ENCODE measurements at regions not wholly inside any gene's neighbourhood (a gene's known extent, or its start where the extent isn't known, plus 50 kb on each side); places are given as distances from the start of the nearest gene placed in this dataset.

DNA sequence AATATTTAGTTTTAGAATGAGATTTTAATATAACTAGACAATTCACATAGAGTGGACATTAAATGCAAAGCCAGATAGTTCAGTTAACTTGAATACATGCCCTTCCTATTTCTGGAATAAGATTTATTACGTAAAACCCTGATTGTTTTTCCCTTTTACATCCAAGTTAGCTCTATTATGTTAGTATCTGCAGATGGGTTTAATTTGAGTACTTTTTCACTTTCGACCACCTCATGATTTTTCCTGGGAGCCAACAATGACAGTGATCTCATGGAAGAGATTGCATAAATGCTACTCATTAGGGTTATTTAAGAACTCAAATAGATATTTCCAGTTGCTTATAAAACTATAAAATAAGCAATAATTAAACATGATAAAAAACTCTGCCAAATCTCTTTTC, 199.4 kb upstream of the PTGFR start:
- TF ChIP-seq, protein P1, sequence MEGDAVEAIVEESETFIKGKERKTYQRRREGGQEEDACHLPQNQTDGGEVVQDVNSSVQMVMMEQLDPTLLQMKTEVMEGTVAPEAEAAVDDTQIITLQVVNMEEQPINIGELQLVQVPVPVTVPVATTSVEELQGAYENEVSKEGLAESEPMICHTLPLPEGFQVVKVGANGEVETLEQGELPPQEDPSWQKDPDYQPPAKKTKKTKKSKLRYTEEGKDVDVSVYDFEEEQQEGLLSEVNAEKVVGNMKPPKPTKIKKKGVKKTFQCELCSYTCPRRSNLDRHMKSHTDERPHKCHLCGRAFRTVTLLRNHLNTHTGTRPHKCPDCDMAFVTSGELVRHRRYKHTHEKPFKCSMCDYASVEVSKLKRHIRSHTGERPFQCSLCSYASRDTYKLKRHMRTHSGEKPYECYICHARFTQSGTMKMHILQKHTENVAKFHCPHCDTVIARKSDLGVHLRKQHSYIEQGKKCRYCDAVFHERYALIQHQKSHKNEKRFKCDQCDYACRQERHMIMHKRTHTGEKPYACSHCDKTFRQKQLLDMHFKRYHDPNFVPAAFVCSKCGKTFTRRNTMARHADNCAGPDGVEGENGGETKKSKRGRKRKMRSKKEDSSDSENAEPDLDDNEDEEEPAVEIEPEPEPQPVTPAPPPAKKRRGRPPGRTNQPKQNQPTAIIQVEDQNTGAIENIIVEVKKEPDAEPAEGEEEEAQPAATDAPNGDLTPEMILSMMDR (IDR thresholded peaks at IDR 0.05) = no peak
- TF ChIP-seq POLR2AphosphoS5 (IDR thresholded peaks at IDR 0.05) (no peak), EP300 (IDR thresholded peaks at IDR 0.05) (no peak), POLR2A (IDR thresholded peaks at IDR 0.05) (no peak)
- intact Hi-C loops (cut with DNase I; ENCODE audit: low total_unique reads) = no loop called here
- Histone ChIP-seq H3K9me3 (no peaks in the 10 kb centered on the region), H3K27me3 (no peaks in the 10 kb centered on the region), H3K36me3 (no peaks in the 10 kb centered on the region), H3K4me1 (no peaks in the 10 kb centered on the region), H3K27ac (no peak overlapping the region), H3K4me3 (no peak overlapping the region)
- DNase-seq = no peak
- WGBS, 5 donors = 82 to 87% (median 85%) methylated on average over 2 of the region's 2 CpGs

DNA sequence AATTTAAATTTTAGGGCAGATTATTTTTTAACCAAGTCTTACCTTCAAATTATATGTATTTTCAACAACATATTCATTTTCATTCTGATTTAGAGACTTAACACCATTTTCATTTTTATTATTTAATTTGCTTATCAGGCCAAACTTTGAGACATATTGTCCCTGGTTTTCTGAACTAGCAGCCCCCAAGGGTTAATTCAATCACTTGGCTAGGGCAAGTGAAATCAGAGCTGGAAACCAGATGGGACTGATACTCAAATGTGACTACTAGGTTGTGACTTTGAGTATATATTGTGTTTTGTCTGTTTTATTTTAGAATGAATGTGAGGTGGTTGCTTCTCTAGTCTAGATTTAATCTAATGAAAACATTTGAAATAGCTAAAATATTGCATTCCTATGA, 198.9 kb upstream of the PTGFR start:
- H3K27ac ChIP-seq = no peak overlapping the region
- TF ChIP-seq, protein P1 (IDR thresholded peaks at IDR 0.05) = no peak
- TF ChIP-seq POLR2AphosphoS5 (IDR thresholded peaks at IDR 0.05) = no peak
- no peak for TF ChIP-seq POLR2A (IDR thresholded peaks at IDR 0.05)
- no peak for TF ChIP-seq EP300 (IDR thresholded peaks at IDR 0.05)
- intact Hi-C loops (cut with DNase I; ENCODE audit: low total_unique reads) = no loop called here
- H3K4me1 ChIP-seq = no peaks in the 10 kb centered on the region
- DNase-seq = no peak
- H3K36me3 ChIP-seq = no peaks in the 10 kb centered on the region
- H3K27me3 ChIP-seq = no peaks in the 10 kb centered on the region
- H3K4me3 ChIP-seq = no peak overlapping the region
- no peaks in the 10 kb centered on the region for H3K9me3 ChIP-seq

DNA sequence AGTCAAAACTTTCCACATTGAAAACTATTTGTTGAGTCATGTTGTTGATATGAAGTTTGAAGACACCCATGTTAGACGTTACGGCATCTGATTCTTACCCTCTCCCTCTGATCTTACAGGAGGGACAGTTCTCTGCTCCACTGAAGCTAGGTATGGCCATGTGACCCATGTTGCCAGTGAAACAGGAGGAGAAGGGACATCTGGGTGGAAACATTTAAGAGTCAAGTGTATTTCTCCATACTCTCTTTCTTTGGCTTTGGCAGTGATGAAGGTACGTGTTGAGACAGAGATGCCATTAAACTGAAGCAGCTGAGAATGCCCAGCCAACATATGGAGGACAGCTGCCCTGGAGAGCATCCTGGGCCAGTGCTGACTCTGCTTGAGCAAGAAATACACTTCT, 198.4 kb upstream of the PTGFR start:
- no peak for DNase-seq
- 72 to 84% (median 82%) methylated on average over 3 of the region's 3 CpGs for WGBS, 5 donors

DNA sequence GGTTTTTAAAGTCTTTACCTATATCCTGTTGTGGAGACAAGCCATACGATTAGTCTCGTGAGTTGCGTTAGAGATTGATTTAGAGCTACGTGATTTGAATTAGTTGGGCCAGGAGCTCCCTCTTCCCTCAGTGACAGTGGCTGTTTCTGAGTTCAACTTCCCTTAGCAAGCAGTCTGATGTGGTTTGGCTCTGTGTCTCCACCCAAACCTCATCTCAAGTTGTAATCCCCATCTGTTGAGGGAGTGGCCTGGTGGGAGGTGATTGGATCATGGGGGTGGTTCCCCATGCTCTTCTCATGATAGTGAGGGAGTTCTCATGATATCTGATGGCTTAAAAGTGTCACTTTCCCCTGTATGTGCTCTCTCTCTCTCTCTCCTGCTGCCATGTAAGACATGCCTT, 192.9 kb upstream of the PTGFR start:
- H3K4me1 ChIP-seq = no peaks in the 10 kb centered on the region
- TF ChIP-seq, protein P1 (IDR thresholded peaks at IDR 0.05) = no peak
- TF ChIP-seq POLR2AphosphoS5 (IDR thresholded peaks at IDR 0.05) (no peak), POLR2A (IDR thresholded peaks at IDR 0.05) (no peak), EP300 (IDR thresholded peaks at IDR 0.05) (no peak)
- intact Hi-C loops (cut with DNase I; ENCODE audit: low total_unique reads) = no loop called here
- no peaks in the 10 kb centered on the region for H3K27me3 ChIP-seq
- H3K4me3 ChIP-seq = no peak overlapping the region
- DNase-seq = no peak
- no peaks in the 10 kb centered on the region for H3K36me3 ChIP-seq
- H3K9me3 ChIP-seq = no peaks in the 10 kb centered on the region
- H3K27ac ChIP-seq = no peak overlapping the region
- WGBS, 5 donors = 32 to 76% (median 56%) methylated on average over 4 of the region's 4 CpGs

More for the DNA sequence above, 198.4 kb upstream of the PTGFR start:
- TF ChIP-seq EP300 (IDR thresholded peaks at IDR 0.05) = no peak
- no peak for TF ChIP-seq POLR2AphosphoS5 (IDR thresholded peaks at IDR 0.05)
- no peak for TF ChIP-seq POLR2A (IDR thresholded peaks at IDR 0.05)
- TF ChIP-seq, protein P1 (IDR thresholded peaks at IDR 0.05) = no peak
- no peaks in the 10 kb centered on the region for H3K4me1 ChIP-seq
- H3K4me3 ChIP-seq = no peak overlapping the region
- H3K27ac ChIP-seq = no peak overlapping the region
- H3K36me3 ChIP-seq = no peaks in the 10 kb centered on the region
- no peaks in the 10 kb centered on the region for H3K27me3 ChIP-seq
- no peaks in the 10 kb centered on the region for H3K9me3 ChIP-seq
- intact Hi-C loops (cut with DNase I; ENCODE audit: low total_unique reads) = no loop called here
